ENCODE measurements at regions not wholly inside any gene's neighbourhood (a gene's known extent, or its start where the extent isn't known, plus 50 kb on each side); places are given as distances from the start of the nearest gene placed in this dataset.

DNA sequence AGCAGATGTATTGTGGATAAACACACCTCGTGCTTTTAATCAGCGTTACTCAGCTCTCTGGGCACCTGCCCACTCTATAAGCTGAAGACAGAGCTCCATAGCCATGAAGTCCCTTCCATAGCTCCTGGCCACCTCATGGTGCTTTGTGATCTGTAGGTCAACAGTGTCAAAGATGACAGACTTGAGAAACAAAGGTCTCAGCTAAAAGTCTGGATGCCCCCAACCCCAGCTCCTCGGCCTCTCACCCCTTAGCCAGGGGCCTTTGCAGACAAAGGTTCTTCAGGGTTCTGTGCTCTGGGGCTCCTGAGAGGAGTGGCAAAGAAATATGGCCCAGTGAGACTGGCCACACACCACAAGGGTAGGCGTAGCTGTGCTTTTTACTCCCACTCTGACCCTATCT, 168.6 kb downstream of the KLF13 start:
- no peak for DNase-seq
- Histone ChIP-seq H3K36me3 (replicated peaks in 1 of 2; ENCODE audit: control extremely low read depth in 1 of 2, control insufficient read depth in 1 of 2, extremely low read depth in 1 of 2, insufficient read depth in 2 of 2, low read length in 1 of 2) (no peaks in the 10 kb centered on the region), H3K79me2 (ENCODE audit: control insufficient read depth, insufficient read depth, low read length) (no peaks in the 10 kb centered on the region), H3K27me3 (replicated peaks in 1 of 4; ENCODE audit: control extremely low read depth in 1 of 4, control insufficient read depth in 3 of 4, insufficient read depth in 4 of 4, low read length in 3 of 4) (no peaks in the 10 kb centered on the region), H3K4me1 (ENCODE audit: control insufficient read depth in 2 of 2, insufficient read depth in 2 of 2, low read length in 2 of 2) (peaks cover 0 to under 1% of the 10 kb centered on the region in 2 donors), H3K27ac (ENCODE audit: low read length in 2 of 2) (no peak overlapping the region), H3K4me3 (ENCODE audit: control extremely low read depth in 1 of 5, extremely low read depth in 1 of 5, insufficient read depth in 1 of 5, low read depth in 2 of 5, low read length in 4 of 5) (no peak overlapping the region), H3K9me3 (ENCODE audit: control extremely low read depth in 1 of 3, control insufficient read depth in 2 of 3, insufficient read depth in 1 of 3, low read length in 2 of 3) (peaks cover 3 to 13% (median 10%) of the 10 kb centered on the region in 3 donors), H2AFZ (ENCODE audit: insufficient read depth, low read depth, low read length, poor library complexity, severe bottlenecking) (no peak overlapping the region), H4K20me1 (ENCODE audit: control insufficient read depth, insufficient read depth, low read length, poor library complexity, severe bottlenecking) (no peaks in the 10 kb centered on the region), H3K4me2 (replicated peaks; ENCODE audit: low read depth, low read length, poor library complexity, severe bottlenecking) (no peak overlapping the region), H3K9ac (ENCODE audit: low read length) (no peak overlapping the region)
- intact Hi-C loops (cut with micrococcal nuclease): no loop called here
- TF ChIP-seq EZH2 (IDR thresholded peaks at IDR 0.05; ENCODE audit: borderline replicate concordance, insufficient read depth, low read depth, low read length, poor library complexity, severe bottlenecking): no peak
- TF ChIP-seq CTCF (IDR thresholded peaks at IDR 0.05): no peak
- CTCF ChIA-PET: interaction anchor here (3.2 kb wide), 1 partner anchor 56 kb away, joined by 12 read pairs; no protein-coding TSS in a partner anchor
- Mint-ChIP-seq H3K27ac (no peak overlapping the region), H3K9me3 (ENCODE audit: insufficient read depth) (peaks cover 10% of the 10 kb centered on the region), H3K4me3 (no peak overlapping the region), H3K27me3 (no peaks in the 10 kb centered on the region), H3K4me1 (no peaks in the 10 kb centered on the region)
- no peak for ATAC-seq (ENCODE audit: low read depth)
- 90% methylated on average over 3 of the region's 4 CpGs for WGBS (ENCODE audit: insufficient coverage)
- POLR2A ChIA-PET: no interaction called here

GRCh38 chr15:31497838-31498237, 171.2 kb downstream of the KLF13 start:
- Mint-ChIP-seq H3K4me1 (no peaks in the 10 kb centered on the region), H3K4me3 (no peak overlapping the region), H3K9me3 (ENCODE audit: insufficient read depth) (peaks cover 3% of the 10 kb centered on the region), H3K27me3 (no peaks in the 10 kb centered on the region), H3K27ac (no peak overlapping the region)
- Histone ChIP-seq H3K9ac (ENCODE audit: low read length) (no peak overlapping the region), H3K36me3 (replicated peaks in 1 of 2; ENCODE audit: control extremely low read depth in 1 of 2, control insufficient read depth in 1 of 2, extremely low read depth in 1 of 2, insufficient read depth in 2 of 2, low read length in 1 of 2) (no peaks in the 10 kb centered on the region), H3K79me2 (ENCODE audit: control insufficient read depth, insufficient read depth, low read length) (no peaks in the 10 kb centered on the region), H3K27me3 (replicated peaks in 1 of 4; ENCODE audit: control extremely low read depth in 1 of 4, control insufficient read depth in 3 of 4, insufficient read depth in 4 of 4, low read length in 3 of 4) (no peaks in the 10 kb centered on the region), H3K9me3 (ENCODE audit: control extremely low read depth in 1 of 3, control insufficient read depth in 2 of 3, insufficient read depth in 1 of 3, low read length in 2 of 3) (peaks cover 0 to 4% (median 3%) of the 10 kb centered on the region in 3 donors), H3K4me3 (ENCODE audit: control extremely low read depth in 1 of 5, extremely low read depth in 1 of 5, insufficient read depth in 1 of 5, low read depth in 2 of 5, low read length in 4 of 5) (no peak overlapping the region), H4K20me1 (ENCODE audit: control insufficient read depth, insufficient read depth, low read length, poor library complexity, severe bottlenecking) (no peaks in the 10 kb centered on the region), H2AFZ (ENCODE audit: insufficient read depth, low read depth, low read length, poor library complexity, severe bottlenecking) (no peak overlapping the region), H3K27ac (ENCODE audit: low read length in 2 of 2) (no peak overlapping the region), H3K4me2 (replicated peaks; ENCODE audit: low read depth, low read length, poor library complexity, severe bottlenecking) (no peak overlapping the region), H3K4me1 (ENCODE audit: control insufficient read depth in 2 of 2, insufficient read depth in 2 of 2, low read length in 2 of 2) (no peaks in the 10 kb centered on the region)
- whole genome bisulfite sequencing (ENCODE audit: insufficient coverage): 100% methylated on average over 2 of the region's 2 CpGs
- intact Hi-C loops (cut with micrococcal nuclease): no loop called here
- ChIA-PET POLR2A (no interaction called here), CTCF (interaction anchor here (1.2 to 2.5 kb wide), 2 partner anchors 7 to 9 kb away, joined by 3 to 8 read pairs; no protein-coding TSS in a partner anchor)
- no peak for TF ChIP-seq CTCF (IDR thresholded peaks at IDR 0.05)
- TF ChIP-seq EZH2 (IDR thresholded peaks at IDR 0.05; ENCODE audit: borderline replicate concordance, insufficient read depth, low read depth, low read length, poor library complexity, severe bottlenecking): no peak
- ATAC-seq (ENCODE audit: low read depth): no peak
- DNase-seq: no peak

Data from B cell (primary cell).